Thyroid gland (tissue), 4 donors: ENCODE measurements at regions not wholly inside any gene's neighbourhood (a gene's known extent, or its start where the extent isn't known, plus 50 kb on each side); places are given as distances from the start of the nearest gene placed in this dataset.

Experiments used
- DNase-seq, 2 donors: peaks; one replicate each; pipeline ENCODE4 v3.0.0-alpha.2; 2019
- H3K27ac ChIP-seq, 3 donors: fragments of 200-600 bp; sonication (generic); 1 replicate in 2 of 3; 2 replicates in 1 of 3; pipeline ENCODE4 v1.5.1; 2016 to 2019; ENCODE audit warnings: mild to moderate bottlenecking in 1 of 3, moderate library complexity in 1 of 3
- H3K27me3 ChIP-seq: fragments of 200-600 bp; sonication (generic); one replicate; pipeline ENCODE4 v1.5.1; 2019
- H3K36me3 ChIP-seq, 2 donors: fragments of 200-600 bp; sonication (generic); one replicate each; pipeline ENCODE4 v1.5.1; 2016 to 2019
- H3K4me1 ChIP-seq, 2 donors: fragments of 200-600 bp; sonication (generic); one replicate each; pipeline ENCODE4 v1.5.1; 2017 to 2019
- H3K4me3 ChIP-seq, 3 donors: fragments of 200-600 bp; sonication (generic); replicated peaks in 1 of 3; 1 replicate in 2 of 3; 2 replicates in 1 of 3; pipeline ENCODE4 v1.5.1; 2016; ENCODE audit warnings: mild to moderate bottlenecking in 1 of 3
- H3K9me3 ChIP-seq: fragments of 200-600 bp; sonication (generic); one replicate; pipeline ENCODE4 v1.5.1; 2017
- POLR2A ChIP-seq, 2 donors: fragments of 450-650 bp; IDR thresholded peaks; one replicate each; pipeline ENCODE4 v1.6.1; 2017; ENCODE audit warnings: antibody characterized with exemption in 2 of 2, mild to moderate bottlenecking in 2 of 2, moderate library complexity in 1 of 2
- WGBS, 2 donors: methylation state at CpG; one replicate each; pipeline ENCODE4 v1.1.5; 2017; 5-methylcytosine and 5-hydroxymethylcytosine counted together
- intact Hi-C: fragments of 100-400 bp; cut with DNase I; formaldehyde crosslinking; loops from one replicate; pipeline ENCODE4 v1.15.1; 2023
- TF ChIP-seq, protein P1 (sequence below), 6 experiments: fragments of 200-600 bp in 3 of 6; fragments of 450-650 bp in 3 of 6; sonication (generic) in 3 of 6; IDR thresholded peaks; one replicate each; pipeline ENCODE4 v1.5.1; 2016 to 2019; ENCODE audit warnings: antibody characterized with exemption in 6 of 6, mild to moderate bottlenecking in 2 of 6, inconsistent platforms in 1 of 6, moderate library complexity in 1 of 6

DNA sequence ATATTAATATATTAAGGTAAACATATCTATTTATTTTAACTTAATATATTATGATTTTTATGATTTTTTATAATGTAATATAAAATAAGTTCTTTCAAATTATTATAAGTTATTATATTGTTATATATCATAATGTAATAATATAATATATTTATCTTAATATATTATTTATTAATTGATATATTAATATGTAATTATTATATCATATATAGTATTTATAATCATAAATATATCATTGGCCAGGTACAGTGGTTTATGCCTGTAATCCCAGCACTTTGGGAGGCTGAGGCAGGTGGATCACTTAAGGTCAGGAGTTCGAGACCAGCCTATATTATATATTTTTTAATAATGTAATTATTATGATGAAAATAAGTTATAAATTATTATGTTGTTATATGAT is 118.1 kb downstream of the MPP7 start:
- TF ChIP-seq POLR2A (IDR thresholded peaks at IDR 0.05) = no peak
- TF ChIP-seq, protein P1, sequence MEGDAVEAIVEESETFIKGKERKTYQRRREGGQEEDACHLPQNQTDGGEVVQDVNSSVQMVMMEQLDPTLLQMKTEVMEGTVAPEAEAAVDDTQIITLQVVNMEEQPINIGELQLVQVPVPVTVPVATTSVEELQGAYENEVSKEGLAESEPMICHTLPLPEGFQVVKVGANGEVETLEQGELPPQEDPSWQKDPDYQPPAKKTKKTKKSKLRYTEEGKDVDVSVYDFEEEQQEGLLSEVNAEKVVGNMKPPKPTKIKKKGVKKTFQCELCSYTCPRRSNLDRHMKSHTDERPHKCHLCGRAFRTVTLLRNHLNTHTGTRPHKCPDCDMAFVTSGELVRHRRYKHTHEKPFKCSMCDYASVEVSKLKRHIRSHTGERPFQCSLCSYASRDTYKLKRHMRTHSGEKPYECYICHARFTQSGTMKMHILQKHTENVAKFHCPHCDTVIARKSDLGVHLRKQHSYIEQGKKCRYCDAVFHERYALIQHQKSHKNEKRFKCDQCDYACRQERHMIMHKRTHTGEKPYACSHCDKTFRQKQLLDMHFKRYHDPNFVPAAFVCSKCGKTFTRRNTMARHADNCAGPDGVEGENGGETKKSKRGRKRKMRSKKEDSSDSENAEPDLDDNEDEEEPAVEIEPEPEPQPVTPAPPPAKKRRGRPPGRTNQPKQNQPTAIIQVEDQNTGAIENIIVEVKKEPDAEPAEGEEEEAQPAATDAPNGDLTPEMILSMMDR (IDR thresholded peaks at IDR 0.05) = no peak
- 95 to 99% methylated on average over 1 of the region's 1 CpG for WGBS, 2 donors
- Histone ChIP-seq H3K36me3 (no peaks in the 10 kb centered on the region), H3K27ac (no peak overlapping the region), H3K27me3 (no peaks in the 10 kb centered on the region), H3K4me3 (no peak overlapping the region), H3K9me3 (no peaks in the 10 kb centered on the region), H3K4me1 (peaks cover 3 to 6% of the 10 kb centered on the region in 2 donors)
- intact Hi-C loops = no loop called here
- DNase-seq = no peak

DNA sequence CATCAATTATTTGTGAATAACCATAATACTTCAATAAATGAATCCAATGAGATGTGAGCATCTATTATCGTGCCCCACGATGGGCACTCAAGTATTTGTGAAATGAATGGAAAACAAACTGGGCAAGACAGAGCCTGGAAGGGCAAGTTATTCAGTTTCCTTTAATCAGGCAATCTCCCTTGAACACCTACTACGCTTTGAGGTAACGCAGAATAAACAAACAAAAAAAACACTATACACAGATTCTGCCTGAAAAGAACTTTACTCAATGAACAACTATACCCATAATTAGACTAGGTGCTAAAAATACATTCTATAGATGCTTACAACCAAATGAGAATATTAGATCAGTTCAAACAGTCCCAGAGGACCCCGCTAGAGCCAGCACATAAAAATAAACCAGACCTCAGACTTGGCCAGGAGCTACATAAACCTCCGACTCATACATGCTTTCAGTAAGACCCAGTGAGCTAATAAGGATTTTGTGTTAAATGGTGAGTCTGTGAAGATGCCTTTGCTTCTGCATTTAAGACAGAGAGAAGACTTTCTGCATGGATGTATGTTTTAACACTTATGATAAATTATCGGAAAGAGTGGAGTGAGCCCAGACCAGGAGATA is 121.3 kb downstream of the MPP7 start:
- no peaks in the 10 kb centered on the region for H3K9me3 ChIP-seq
- TF ChIP-seq, protein P1 (IDR thresholded peaks at IDR 0.05) = no peak
- TF ChIP-seq POLR2A (IDR thresholded peaks at IDR 0.05) = no peak
- intact Hi-C loops = no loop called here
- H3K27ac ChIP-seq = no peak overlapping the region
- no peak overlapping the region for H3K4me3 ChIP-seq
- H3K27me3 ChIP-seq = no peaks in the 10 kb centered on the region
- no peak for DNase-seq
- H3K4me1 ChIP-seq = peaks cover 0 to 15% of the 10 kb centered on the region in 2 donors
- no peaks in the 10 kb centered on the region for H3K36me3 ChIP-seq
- WGBS, 2 donors = 63 to 76% methylated on average over 7 of the region's 7 CpGs

DNA sequence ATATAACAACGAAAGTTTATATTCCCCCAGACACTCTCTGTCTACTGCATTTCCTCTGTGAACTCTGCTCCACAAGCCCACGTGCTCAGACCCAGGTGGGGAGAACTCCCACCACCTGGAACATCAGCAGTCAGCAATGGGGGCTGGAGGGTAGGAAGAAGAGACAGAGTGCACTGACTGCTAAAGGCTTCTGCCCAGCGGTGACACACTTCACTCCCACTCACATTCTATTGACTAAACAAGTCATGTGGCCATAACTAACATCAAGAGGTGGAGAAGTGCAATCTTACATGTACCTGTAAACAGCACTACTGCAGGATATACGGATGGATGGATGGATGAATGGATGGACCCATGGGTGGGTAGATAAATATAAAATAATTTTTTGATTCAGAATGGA is 122.2 kb downstream of the MPP7 start:
- Histone ChIP-seq H3K27ac (no peak overlapping the region), H3K4me1 (peaks cover 0 to 15% of the 10 kb centered on the region in 2 donors), H3K36me3 (no peaks in the 10 kb centered on the region), H3K27me3 (no peaks in the 10 kb centered on the region), H3K9me3 (no peaks in the 10 kb centered on the region), H3K4me3 (no peak overlapping the region)
- no peak for TF ChIP-seq POLR2A (IDR thresholded peaks at IDR 0.05)
- TF ChIP-seq, protein P1 (IDR thresholded peaks at IDR 0.05) = no peak
- DNase-seq = no peak
- intact Hi-C loops = no loop called here
- 70 to 73% methylated on average over 4 of the region's 4 CpGs for WGBS, 2 donors

DNA sequence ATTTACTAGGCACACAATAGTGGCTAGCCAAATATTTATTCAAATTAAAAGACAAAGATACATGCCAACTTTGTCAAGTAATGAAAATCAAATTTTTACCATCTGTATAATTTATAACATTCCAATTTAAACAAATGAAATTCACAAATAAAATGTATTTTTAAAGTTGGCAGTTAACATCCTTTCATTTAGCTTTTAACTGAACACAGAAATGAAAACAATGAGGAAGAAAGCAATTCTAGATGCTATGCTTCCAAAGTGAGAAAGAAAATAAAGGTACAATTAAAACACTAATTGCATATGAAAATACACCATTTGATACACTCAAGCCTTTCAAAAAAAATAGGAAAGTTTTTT is 123.1 kb downstream of the MPP7 start:
- no peak overlapping the region for H3K27ac ChIP-seq
- no peaks in the 10 kb centered on the region for H3K9me3 ChIP-seq
- H3K36me3 ChIP-seq = no peaks in the 10 kb centered on the region
- H3K27me3 ChIP-seq = no peaks in the 10 kb centered on the region
- TF ChIP-seq POLR2A (IDR thresholded peaks at IDR 0.05) = no peak
- TF ChIP-seq, protein P1 (IDR thresholded peaks at IDR 0.05) = no peak
- peaks cover 0 to 15% of the 10 kb centered on the region in 2 donors for H3K4me1 ChIP-seq
- intact Hi-C loops = loop anchor here (10.0 kb wide), 1 partner anchor 435 kb away; the partner anchor contains the start of gene MKX
- H3K4me3 ChIP-seq = no peak overlapping the region
- no peak for DNase-seq

DNA sequence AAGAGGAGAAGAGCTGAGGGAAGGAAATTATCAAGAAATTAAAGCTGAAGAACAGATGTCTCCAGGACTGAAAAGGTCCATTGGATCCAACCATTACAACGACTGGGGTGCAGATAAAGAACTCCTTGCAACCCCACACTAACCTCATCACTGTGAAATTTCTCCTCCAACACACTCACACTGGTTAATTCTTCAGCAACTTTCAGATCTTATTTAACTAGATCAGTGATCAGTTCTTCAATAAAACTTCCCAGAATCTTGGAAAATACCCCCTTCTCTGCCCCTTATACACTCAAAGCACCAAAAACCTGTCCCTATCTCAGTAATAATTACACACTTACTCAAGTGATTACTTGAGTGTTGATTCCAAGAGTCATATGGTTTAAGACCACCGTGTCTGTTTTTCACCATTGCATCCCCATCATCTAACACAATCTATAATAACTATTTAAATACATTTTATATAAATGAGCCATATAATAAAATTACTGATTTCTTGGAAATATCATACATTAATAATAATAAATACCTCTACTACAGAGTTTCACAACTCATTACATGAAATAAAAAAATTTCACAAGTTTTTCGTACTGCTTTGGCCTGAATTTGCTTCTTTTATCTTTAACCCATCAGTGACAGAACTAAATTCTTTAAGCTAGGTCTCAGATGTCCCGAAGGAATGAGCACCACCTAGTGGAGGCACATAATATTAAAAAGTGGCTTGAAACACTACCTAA is 123.7 kb downstream of the MPP7 start:
- intact Hi-C loops = loop anchor here (10.0 kb wide), 1 partner anchor 434 kb away; the partner anchor contains the start of gene MKX
- Histone ChIP-seq H3K9me3 (no peaks in the 10 kb centered on the region), H3K27me3 (no peaks in the 10 kb centered on the region), H3K4me1 (peaks cover 0 to 15% of the 10 kb centered on the region in 2 donors), H3K27ac (peak overlapping the region in 1 of 3 donors; percentile 30), H3K4me3 (no peak overlapping the region), H3K36me3 (no peaks in the 10 kb centered on the region)
- WGBS, 2 donors = 23 to 31% methylated on average over 4 of the region's 4 CpGs
- DNase-seq = no peak
- no peak for TF ChIP-seq POLR2A (IDR thresholded peaks at IDR 0.05)
- TF ChIP-seq, protein P1 (IDR thresholded peaks at IDR 0.05) = peak; percentile 46 to 75 (median 65)
